GM19324 (cell line): ENCODE measurements at regions not wholly inside any gene's neighbourhood (a gene's known extent, or its start where the extent isn't known, plus 50 kb on each side); places are given as distances from the start of the nearest gene placed in this dataset.

Experiments
- ATAC-seq: cut with Tn5 transposase; IDR thresholded peaks from one replicate; pipeline ENCODE4 v1.9.1; 2021; ENCODE audit warnings: mild to moderate bottlenecking, moderate library complexity; ENCODE audit not compliant: unreplicated experiment, low FRiP score

GRCh38 chr11:110764485-110764884 lies 52.2 kb upstream of the ARHGAP20 start:
- no peak for ATAC-seq

- no peak for ATAC-seq
Measured at GRCh38 chr11:110763249-110764011, 51.2 kb upstream of the ARHGAP20 start.

- ATAC-seq = no peak
Measured at GRCh38 chr11:110762590-110762989, 50.4 kb upstream of the ARHGAP20 start.
